CD8-positive, alpha-beta memory T cell (primary cell): ENCODE measurements at regions not wholly inside any gene's neighbourhood (a gene's known extent, or its start where the extent isn't known, plus 50 kb on each side); places are given as distances from the start of the nearest gene placed in this dataset.

ENCODE experiments used
- CTCF ChIA-PET: fragments of 350-600 bp; sonication (Branson Sonifier 250); formaldehyde crosslinking; loops from one replicate; lab custom pipeline; 2021; ENCODE audit warnings: antibody characterized with exemption; lab: Charles Lee
- POLR2A ChIA-PET: fragments of 350-600 bp; sonication (Branson Sonifier 250); formaldehyde crosslinking; loops from one replicate; lab custom pipeline; 2021; ENCODE audit warnings: antibody characterized with exemption; lab: Charles Lee
- DNase-seq, 5 donors: peaks; one replicate each; pipeline versions ENCODE4 v3.0.0 to v3.0.0-alpha.2; 2020 to 2022; ENCODE audit warnings: mixed read lengths in 1 of 5
- H3K27ac ChIP-seq: one replicate; pipeline ENCODE4 v1.7.0; 2013; ENCODE audit warnings: low read depth, mild to moderate bottlenecking, low read length, moderate library complexity
- H3K27me3 ChIP-seq: 2 replicates; pipeline ENCODE4 v1.7.0; 2013; ENCODE audit warnings: low read length, mild to moderate bottlenecking; ENCODE audit not compliant: insufficient read depth, poor library complexity, severe bottlenecking
- H3K36me3 ChIP-seq: 2 replicates; pipeline ENCODE4 v1.7.0; 2013; ENCODE audit warnings: mild to moderate bottlenecking, low read length, moderate library complexity; ENCODE audit not compliant: insufficient read depth
- H3K4me1 ChIP-seq: 2 replicates; pipeline ENCODE4 v1.7.0; 2013; ENCODE audit warnings: mild to moderate bottlenecking, low read length, moderate library complexity; ENCODE audit not compliant: insufficient read depth
- H3K4me3 ChIP-seq: 2 replicates; pipeline ENCODE4 v1.7.0; 2013; ENCODE audit warnings: mild to moderate bottlenecking, low read length
- H3K9me3 ChIP-seq: 2 replicates; pipeline ENCODE4 v1.7.0; 2013; ENCODE audit warnings: mild to moderate bottlenecking, low read length
- H3K27ac Mint-ChIP-seq, 8 donors: one replicate each; pipeline ENCODE4 v1.8.0; 2020 to 2021; ENCODE audit warnings: mixed read lengths in 8 of 8, mild to moderate bottlenecking in 6 of 8, inconsistent platforms in 3 of 8, moderate library complexity in 3 of 8
- H3K27me3 Mint-ChIP-seq, 2 donors: one replicate each; pipeline ENCODE4 v1.8.0; 2020 to 2021; ENCODE audit warnings: mixed read lengths in 2 of 2, mild to moderate bottlenecking in 1 of 2, moderate library complexity in 1 of 2
- H3K36me3 Mint-ChIP-seq, 3 donors: one replicate each; pipeline ENCODE4 v1.8.0; 2020 to 2021; ENCODE audit warnings: mixed read lengths in 3 of 3, inconsistent platforms in 1 of 3, mild to moderate bottlenecking in 1 of 3
- H3K4me1 Mint-ChIP-seq, 3 donors: one replicate each; pipeline ENCODE4 v1.8.0; 2020 to 2021; ENCODE audit warnings: mixed read lengths in 3 of 3, inconsistent platforms in 1 of 3, mild to moderate bottlenecking in 1 of 3
- H3K4me3 Mint-ChIP-seq, 7 donors: one replicate each; pipeline ENCODE4 v1.8.0; 2020 to 2021; ENCODE audit warnings: mixed read lengths in 7 of 7, mild to moderate bottlenecking in 6 of 7, moderate library complexity in 4 of 7, inconsistent platforms in 2 of 7
- H3K9me3 Mint-ChIP-seq, 5 donors: one replicate each; pipeline ENCODE4 v1.8.0; 2020 to 2022; ENCODE audit warnings: mixed read lengths in 5 of 5, mild to moderate bottlenecking in 3 of 5, moderate library complexity in 2 of 5, inconsistent platforms in 1 of 5

- Mint-ChIP-seq H3K4me1 (no peaks in the 10 kb centered on the region), H3K27ac (no peak overlapping the region), H3K36me3 (no peaks in the 10 kb centered on the region), H3K27me3 (no peaks in the 10 kb centered on the region), H3K4me3 (no peak overlapping the region), H3K9me3 (peaks cover 2 to 15% (median 4%) of the 10 kb centered on the region in 5 donors)
- Histone ChIP-seq H3K36me3 (no peaks in the 10 kb centered on the region), H3K4me1 (no peaks in the 10 kb centered on the region), H3K27ac (no peak overlapping the region), H3K4me3 (no peak overlapping the region), H3K27me3 (no peaks in the 10 kb centered on the region), H3K9me3 (no peaks in the 10 kb centered on the region)
- ChIA-PET CTCF (no interaction called here), POLR2A (no interaction called here)
- no peak for DNase-seq
Observed at GRCh38 chr13:70622796-70623195, 514.5 kb upstream of the KLHL1 start.

GRCh38 chr13:70619936-70620335 lies 511.7 kb upstream of the KLHL1 start:
- no peak overlapping the region for H3K4me3 ChIP-seq
- CTCF ChIA-PET = no interaction called here
- no peak overlapping the region for H3K27ac ChIP-seq
- no peaks in the 10 kb centered on the region for H3K9me3 ChIP-seq
- no peaks in the 10 kb centered on the region for H3K27me3 ChIP-seq
- H3K4me1 Mint-ChIP-seq = no peaks in the 10 kb centered on the region
- H3K36me3 ChIP-seq = no peaks in the 10 kb centered on the region
- peaks cover 2 to 8% (median 7%) of the 10 kb centered on the region in 5 donors for H3K9me3 Mint-ChIP-seq
- no peak for DNase-seq
- no peaks in the 10 kb centered on the region for H3K36me3 Mint-ChIP-seq
- no peak overlapping the region for H3K4me3 Mint-ChIP-seq
- H3K4me1 ChIP-seq = no peaks in the 10 kb centered on the region
- no peaks in the 10 kb centered on the region for H3K27me3 Mint-ChIP-seq
- POLR2A ChIA-PET = no interaction called here
- H3K27ac Mint-ChIP-seq = no peak overlapping the region

DNA sequence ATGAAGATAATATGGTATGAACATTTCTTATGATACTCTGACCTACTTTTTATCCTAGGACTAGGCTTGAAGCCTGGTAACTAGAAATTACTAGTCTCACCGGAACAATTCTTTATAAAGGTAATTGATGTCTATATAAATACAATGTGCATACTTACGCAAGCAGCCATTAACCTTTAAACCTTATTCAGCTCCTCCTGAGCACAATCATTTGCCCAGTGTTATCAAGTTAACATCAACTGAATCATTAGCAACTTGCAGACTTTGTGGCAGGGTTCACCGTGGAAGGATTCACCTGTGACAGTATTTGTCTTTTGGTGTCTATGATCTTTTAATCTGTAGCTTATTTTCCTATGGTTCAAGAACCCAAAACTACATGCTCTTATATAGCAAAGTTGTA lies 508.6 kb upstream of the KLHL1 start:
- no peaks in the 10 kb centered on the region for H3K27me3 ChIP-seq
- Mint-ChIP-seq H3K9me3 (peaks cover 0 to 12% (median 5%) of the 10 kb centered on the region in 5 donors), H3K4me1 (no peaks in the 10 kb centered on the region), H3K27ac (no peak overlapping the region), H3K27me3 (no peaks in the 10 kb centered on the region), H3K36me3 (no peaks in the 10 kb centered on the region), H3K4me3 (no peak overlapping the region)
- DNase-seq = no peak
- no peak overlapping the region for H3K4me3 ChIP-seq
- no peaks in the 10 kb centered on the region for H3K4me1 ChIP-seq
- CTCF ChIA-PET = no interaction called here
- no peaks in the 10 kb centered on the region for H3K36me3 ChIP-seq
- POLR2A ChIA-PET = no interaction called here
- H3K9me3 ChIP-seq = no peaks in the 10 kb centered on the region
- H3K27ac ChIP-seq = no peak overlapping the region

- Mint-ChIP-seq H3K27ac (no peak overlapping the region), H3K9me3 (peaks cover 0 to 8% (median 5%) of the 10 kb centered on the region in 5 donors), H3K36me3 (no peaks in the 10 kb centered on the region), H3K4me3 (no peak overlapping the region), H3K27me3 (no peaks in the 10 kb centered on the region), H3K4me1 (no peaks in the 10 kb centered on the region)
- Histone ChIP-seq H3K4me3 (no peak overlapping the region), H3K4me1 (no peaks in the 10 kb centered on the region), H3K9me3 (no peaks in the 10 kb centered on the region), H3K36me3 (no peaks in the 10 kb centered on the region), H3K27ac (no peak overlapping the region), H3K27me3 (no peaks in the 10 kb centered on the region)
- no peak for DNase-seq
- ChIA-PET POLR2A (no interaction called here), CTCF (no interaction called here)
Observed at GRCh38 chr13:70613295-70613694, 505.0 kb upstream of the KLHL1 start.

GRCh38 chr13:70612881-70613280 lies 504.6 kb upstream of the KLHL1 start:
- CTCF ChIA-PET = no interaction called here

DNA sequence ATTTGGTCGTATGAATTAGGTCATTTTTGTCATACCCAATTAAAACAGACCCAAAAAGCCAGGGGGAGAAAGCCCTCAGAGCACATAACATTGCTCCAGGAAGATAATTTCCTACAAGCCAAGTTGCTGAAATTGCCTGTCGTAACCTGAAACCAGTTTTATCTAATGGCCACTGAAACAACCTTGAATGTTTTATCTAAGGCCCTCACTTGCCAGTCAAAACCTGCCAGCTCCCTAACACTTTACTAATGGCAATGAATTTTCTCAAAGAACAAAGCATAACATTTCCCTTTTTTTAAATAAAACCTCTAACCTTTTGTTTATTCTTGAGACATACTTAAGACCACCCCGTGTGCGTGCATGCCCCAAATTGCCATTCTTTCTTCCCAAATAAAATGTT lies 496.2 kb upstream of the KLHL1 start:
- H3K27me3 Mint-ChIP-seq = no peaks in the 10 kb centered on the region
- Histone ChIP-seq H3K36me3 (no peaks in the 10 kb centered on the region), H3K4me3 (no peak overlapping the region), H3K4me1 (no peaks in the 10 kb centered on the region), H3K27ac (no peak overlapping the region), H3K9me3 (no peaks in the 10 kb centered on the region), H3K27me3 (no peaks in the 10 kb centered on the region)
- H3K27ac Mint-ChIP-seq = no peak overlapping the region
- no peaks in the 10 kb centered on the region for H3K4me1 Mint-ChIP-seq
- H3K9me3 Mint-ChIP-seq = peaks cover 3 to 23% (median 4%) of the 10 kb centered on the region in 5 donors
- DNase-seq = no peak
- CTCF ChIA-PET = no interaction called here
- H3K36me3 Mint-ChIP-seq = no peaks in the 10 kb centered on the region
- no peak overlapping the region for H3K4me3 Mint-ChIP-seq
- POLR2A ChIA-PET = no interaction called here

More at GRCh38 chr13:70612881-70613280, 504.6 kb upstream of the KLHL1 start:
- no peaks in the 10 kb centered on the region for H3K4me1 ChIP-seq
- Mint-ChIP-seq H3K36me3 (no peaks in the 10 kb centered on the region), H3K27me3 (no peaks in the 10 kb centered on the region), H3K4me1 (no peaks in the 10 kb centered on the region), H3K9me3 (peaks cover 0 to 9% (median 3%) of the 10 kb centered on the region in 5 donors), H3K27ac (no peak overlapping the region), H3K4me3 (no peak overlapping the region)
- DNase-seq = no peak
- H3K4me3 ChIP-seq = no peak overlapping the region
- no peaks in the 10 kb centered on the region for H3K36me3 ChIP-seq
- no peaks in the 10 kb centered on the region for H3K27me3 ChIP-seq
- H3K9me3 ChIP-seq = no peaks in the 10 kb centered on the region
- H3K27ac ChIP-seq = no peak overlapping the region
- POLR2A ChIA-PET = no interaction called here

- no peaks in the 10 kb centered on the region for H3K4me1 ChIP-seq
- no peak overlapping the region for H3K4me3 ChIP-seq
- peaks cover 0 to 13% (median 3%) of the 10 kb centered on the region in 5 donors for H3K9me3 Mint-ChIP-seq
- no peaks in the 10 kb centered on the region for H3K36me3 ChIP-seq
- H3K27me3 Mint-ChIP-seq = no peaks in the 10 kb centered on the region
- no peak overlapping the region for H3K27ac Mint-ChIP-seq
- no peaks in the 10 kb centered on the region for H3K9me3 ChIP-seq
- H3K36me3 Mint-ChIP-seq = no peaks in the 10 kb centered on the region
- no peak overlapping the region for H3K4me3 Mint-ChIP-seq
- H3K4me1 Mint-ChIP-seq = no peaks in the 10 kb centered on the region
- CTCF ChIA-PET = no interaction called here
- H3K27ac ChIP-seq = no peak overlapping the region
- POLR2A ChIA-PET = no interaction called here
- DNase-seq = no peak
- H3K27me3 ChIP-seq = no peaks in the 10 kb centered on the region
Observed at GRCh38 chr13:70593716-70594115, 485.5 kb upstream of the KLHL1 start.

DNA sequence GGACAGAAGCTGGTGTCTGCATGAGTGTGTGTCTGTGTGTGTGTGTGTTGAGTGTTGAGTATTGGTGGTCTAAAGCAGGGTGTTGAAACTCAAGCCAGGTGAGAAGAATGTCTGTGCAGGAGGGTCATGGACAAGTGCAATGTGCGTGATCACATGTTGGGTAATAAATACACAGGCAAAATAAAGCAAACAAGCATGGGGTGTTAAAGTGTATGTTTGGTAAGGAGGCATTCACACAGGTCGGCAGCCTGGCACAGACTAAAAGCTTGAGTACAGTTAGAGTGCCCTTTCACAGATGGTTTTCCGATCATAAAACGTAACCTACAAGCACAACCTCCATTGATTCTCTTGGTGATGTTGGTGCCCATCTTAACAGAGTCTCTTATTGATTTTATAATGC lies 476.9 kb upstream of the KLHL1 start:
- H3K4me1 Mint-ChIP-seq = no peaks in the 10 kb centered on the region
- no peaks in the 10 kb centered on the region for H3K36me3 Mint-ChIP-seq
- Histone ChIP-seq H3K36me3 (no peaks in the 10 kb centered on the region), H3K27me3 (no peaks in the 10 kb centered on the region), H3K4me1 (no peaks in the 10 kb centered on the region), H3K9me3 (no peaks in the 10 kb centered on the region), H3K4me3 (no peak overlapping the region), H3K27ac (no peak overlapping the region)
- H3K27ac Mint-ChIP-seq = no peak overlapping the region
- no peak overlapping the region for H3K4me3 Mint-ChIP-seq
- no peaks in the 10 kb centered on the region for H3K27me3 Mint-ChIP-seq
- POLR2A ChIA-PET = no interaction called here
- no peak for DNase-seq
- CTCF ChIA-PET = no interaction called here
- peaks cover 0 to 10% (median 3%) of the 10 kb centered on the region in 5 donors for H3K9me3 Mint-ChIP-seq

- Histone ChIP-seq H3K9me3 (no peaks in the 10 kb centered on the region), H3K4me1 (no peaks in the 10 kb centered on the region), H3K4me3 (no peak overlapping the region), H3K27me3 (no peaks in the 10 kb centered on the region), H3K27ac (no peak overlapping the region), H3K36me3 (no peaks in the 10 kb centered on the region)
- Mint-ChIP-seq H3K36me3 (no peaks in the 10 kb centered on the region), H3K27me3 (no peaks in the 10 kb centered on the region), H3K9me3 (peaks cover 3 to 10% (median 5%) of the 10 kb centered on the region in 5 donors), H3K4me3 (no peak overlapping the region), H3K27ac (no peak overlapping the region), H3K4me1 (no peaks in the 10 kb centered on the region)
- ChIA-PET CTCF (no interaction called here), POLR2A (no interaction called here)
- no peak for DNase-seq
Observed at GRCh38 chr13:70580825-70581224, 472.6 kb upstream of the KLHL1 start.
